ENCODE measurements at regions not wholly inside any gene's neighbourhood (a gene's known extent, or its start where the extent isn't known, plus 50 kb on each side); places are given as distances from the start of the nearest gene placed in this dataset.

DNA sequence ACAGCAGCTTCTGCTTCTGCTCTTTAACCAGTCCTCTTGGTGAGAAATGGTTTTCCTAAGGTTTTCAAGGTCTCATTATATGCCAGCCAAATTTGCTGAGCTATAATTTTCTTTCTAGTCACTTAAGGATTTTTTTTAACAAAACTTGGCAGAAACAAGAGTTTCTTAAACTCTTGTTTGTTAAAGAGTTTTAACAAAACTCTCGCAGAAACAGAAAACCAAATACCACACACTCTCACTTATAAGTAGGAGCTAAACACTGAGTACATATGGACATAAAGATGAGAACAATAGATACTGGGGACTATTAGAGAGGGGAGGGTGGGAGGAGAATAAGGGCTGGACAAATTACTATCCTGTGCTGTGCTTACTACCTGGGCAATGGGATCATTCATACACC is 908.3 kb downstream of the TUSC7 start:
- no peak overlapping the region for H3K27ac ChIP-seq
- DNase-seq (ENCODE audit: low read depth, low spot score): no peak

DNA sequence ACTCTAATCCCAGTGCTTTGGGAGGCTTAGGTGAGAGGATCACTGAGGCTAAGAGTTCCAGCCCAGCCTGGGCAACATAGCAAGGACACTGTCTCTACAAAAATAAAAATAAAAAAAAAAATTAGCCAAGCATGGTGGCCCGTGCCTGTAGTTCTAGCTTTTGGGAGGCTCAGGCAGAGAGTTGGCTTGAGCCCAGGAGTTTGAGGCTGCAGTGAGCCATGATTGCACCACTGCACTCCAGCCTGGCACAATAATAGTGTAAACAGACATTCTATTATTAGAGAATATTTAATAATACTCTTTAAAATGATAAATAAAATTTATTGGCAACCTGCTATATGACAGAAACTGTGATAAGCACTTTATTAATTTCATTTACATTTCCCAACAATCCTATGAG is 908.9 kb downstream of the TUSC7 start:
- no peak for DNase-seq (ENCODE audit: low read depth, low spot score)
- H3K27ac ChIP-seq: no peak overlapping the region

DNA sequence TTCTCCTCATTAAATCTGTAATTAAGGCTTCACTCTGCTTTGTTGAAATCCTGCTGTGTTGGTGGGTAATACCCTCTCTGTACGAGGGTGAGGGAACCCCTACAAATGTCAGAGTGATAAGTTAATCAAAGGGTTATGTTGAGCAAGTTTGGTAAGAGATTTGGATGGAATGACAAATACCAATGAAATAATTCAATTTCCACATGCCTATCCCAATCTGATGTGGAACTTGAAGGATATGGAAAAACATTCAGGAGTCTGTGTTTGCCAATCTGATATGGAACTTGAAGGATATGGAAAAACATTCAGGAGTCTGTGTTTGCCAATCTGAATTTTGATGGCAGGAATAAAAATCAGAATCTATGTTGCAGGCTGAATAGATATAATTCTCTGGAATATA is 910.2 kb downstream of the TUSC7 start:
- no peak overlapping the region for H3K27ac ChIP-seq
- DNase-seq (ENCODE audit: low read depth, low spot score): no peak

DNA sequence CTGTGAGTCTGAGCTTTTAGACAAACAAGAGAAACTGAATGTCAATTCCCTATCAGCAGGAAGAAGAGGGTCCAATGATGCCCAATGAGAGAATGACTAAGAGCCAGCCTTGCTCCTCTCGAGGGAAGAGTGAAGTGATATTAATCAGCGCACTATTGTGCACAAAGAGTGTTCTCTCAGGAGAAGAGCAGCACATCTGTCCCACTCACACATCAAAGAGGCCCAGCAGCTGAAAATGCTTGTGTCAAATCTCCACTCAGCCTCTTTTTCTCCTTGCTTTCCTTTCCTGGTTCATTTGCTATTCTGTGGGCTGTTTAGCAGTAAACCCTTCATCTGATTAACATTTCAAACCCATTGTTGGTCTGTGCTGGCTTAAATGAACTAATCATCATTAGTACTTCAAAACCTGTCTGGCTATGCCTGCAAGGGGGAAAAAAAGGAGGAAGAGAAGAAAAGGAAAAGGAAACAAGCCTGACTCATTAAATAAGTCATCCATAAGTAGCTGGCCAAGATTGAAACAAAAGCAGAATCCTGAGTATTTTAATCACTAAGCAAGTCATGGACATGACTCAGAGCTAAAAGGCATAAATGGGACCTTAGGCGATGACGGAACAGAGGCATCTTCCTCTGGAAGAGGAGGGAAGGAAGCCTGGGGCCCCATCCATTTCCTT is 912.7 kb downstream of the TUSC7 start:
- peak; percentile 78 for DNase-seq (ENCODE audit: low read depth, low spot score)
- H3K27ac ChIP-seq: peak overlapping the region; percentile 45

DNA sequence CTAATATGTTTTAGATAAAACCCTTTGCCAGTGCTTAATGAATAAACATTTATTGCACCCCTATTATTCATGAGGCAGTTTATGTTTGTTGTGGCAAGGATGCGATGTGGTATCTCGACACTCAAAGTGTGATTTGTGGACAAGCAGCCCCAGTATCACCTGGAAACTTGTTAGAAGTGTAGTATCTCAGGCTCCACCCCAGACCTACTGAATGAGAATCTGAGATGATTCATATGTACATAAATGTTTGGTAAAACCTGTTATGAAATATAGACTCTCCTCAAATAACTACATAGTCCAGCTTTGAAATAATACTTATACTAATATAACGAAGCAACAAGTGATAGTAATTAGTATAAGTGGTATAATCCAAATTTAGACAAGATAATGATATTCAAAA is 914.8 kb downstream of the TUSC7 start:
- H3K27ac ChIP-seq: no peak overlapping the region
- DNase-seq (ENCODE audit: low read depth, low spot score): no peak

DNA sequence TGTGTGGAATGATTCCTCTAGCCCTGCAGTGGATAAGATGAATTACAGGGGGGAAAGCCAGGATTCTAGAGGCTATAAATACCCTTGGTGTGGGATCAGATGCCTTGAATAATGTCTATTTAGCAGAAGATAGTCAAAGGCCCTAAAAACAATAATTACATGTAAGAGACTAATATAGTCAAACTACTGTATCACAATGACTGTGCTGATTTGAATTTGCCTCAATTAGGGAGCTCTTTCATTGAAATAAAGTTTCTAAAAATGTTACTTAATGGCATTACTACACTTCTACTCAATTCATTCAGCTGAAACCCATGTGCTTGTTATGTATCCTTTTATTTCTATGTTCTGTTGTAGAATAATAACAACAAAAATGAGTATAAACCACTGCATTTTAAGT is 915.6 kb downstream of the TUSC7 start:
- no peak overlapping the region for H3K27ac ChIP-seq
- no peak for DNase-seq (ENCODE audit: low read depth, low spot score)

DNA sequence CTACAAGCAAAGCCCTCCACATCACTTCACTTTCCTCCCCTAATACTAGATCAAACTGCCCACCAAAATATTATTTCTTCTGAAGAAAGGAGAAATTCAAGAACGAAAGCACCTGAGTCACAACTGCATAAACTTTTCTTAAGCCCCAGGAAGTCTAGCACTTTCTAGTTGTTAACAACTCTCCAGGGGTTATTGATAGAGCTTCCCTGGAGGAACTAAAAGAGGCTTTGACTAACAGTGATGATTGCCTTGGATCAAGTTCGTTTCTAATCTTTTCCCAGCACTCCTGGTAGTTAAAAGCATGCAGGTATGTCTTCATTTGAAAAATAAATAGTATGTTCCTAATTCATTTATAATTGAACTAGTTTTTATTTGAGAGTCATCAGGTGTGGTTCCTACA is 917.0 kb downstream of the TUSC7 start:
- no peak for DNase-seq (ENCODE audit: low read depth, low spot score)
- H3K27ac ChIP-seq: no peak overlapping the region

DNA sequence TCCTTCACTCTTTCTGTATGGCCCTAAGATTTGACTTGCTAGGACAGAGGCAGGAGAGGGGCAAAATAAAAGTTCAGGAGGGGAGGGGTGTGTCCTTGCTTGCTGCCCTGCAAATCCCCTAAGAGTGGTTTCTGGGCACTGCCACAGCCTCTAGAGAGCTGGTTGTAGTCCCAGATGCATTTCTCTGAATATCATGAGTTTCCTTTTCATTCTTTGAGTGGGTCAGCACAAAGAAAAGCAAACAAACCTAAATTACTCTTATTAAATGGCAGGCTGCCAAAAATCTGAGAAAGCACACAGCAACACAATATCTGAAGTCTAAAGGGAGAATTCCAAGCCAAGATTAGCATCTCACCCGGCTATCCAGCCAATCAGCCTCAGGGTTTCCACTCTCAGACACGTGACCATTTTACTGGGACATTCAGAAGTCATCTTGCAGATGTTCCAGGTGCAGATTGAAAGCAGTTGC is 919.3 kb downstream of the TUSC7 start:
- no peak for DNase-seq (ENCODE audit: low read depth, low spot score)

DNA sequence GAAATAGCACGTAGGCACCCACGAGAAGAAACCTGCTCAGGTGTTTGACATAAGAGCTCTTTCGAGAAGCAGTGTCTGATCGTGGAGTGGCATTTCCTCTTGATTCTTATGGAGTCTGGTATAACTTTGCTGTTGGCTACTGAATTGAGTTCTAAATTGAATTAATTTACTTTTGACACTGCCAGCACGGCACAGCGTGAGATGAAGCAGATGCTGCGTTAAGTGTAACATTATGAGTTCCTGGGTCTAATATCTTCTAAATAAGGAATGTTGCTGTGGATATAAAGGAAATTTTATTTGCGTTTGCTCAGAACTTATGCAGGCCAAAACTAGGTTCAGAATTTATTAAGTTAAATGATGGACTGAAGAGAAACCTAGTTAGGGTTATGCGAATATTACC is 919.9 kb downstream of the TUSC7 start:
- no peak for DNase-seq (ENCODE audit: low read depth, low spot score)
- no peak overlapping the region for H3K27ac ChIP-seq

More for the DNA sequence above, 919.3 kb downstream of the TUSC7 start:
- no peak overlapping the region for H3K27ac ChIP-seq

DNA sequence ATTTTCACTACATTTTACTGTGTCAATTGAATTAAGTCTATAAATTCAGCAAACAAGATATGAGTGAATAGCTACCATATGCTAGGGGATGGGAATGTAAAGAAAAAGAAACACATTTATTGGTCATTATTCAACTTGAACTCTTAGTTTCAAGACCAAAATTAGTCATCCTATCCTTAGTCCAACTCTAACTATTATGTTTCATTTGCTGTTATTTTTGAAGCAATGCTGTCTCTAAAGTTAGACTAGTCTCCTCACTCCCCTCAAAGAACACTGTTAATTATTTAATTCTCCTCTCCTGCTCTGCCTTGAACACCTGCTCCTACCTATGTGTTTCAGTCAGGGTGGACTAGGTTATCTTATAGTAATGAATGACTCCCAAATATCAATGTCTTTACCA is 920.9 kb downstream of the TUSC7 start:
- no peak overlapping the region for H3K27ac ChIP-seq
- DNase-seq (ENCODE audit: low read depth, low spot score): no peak

DNA sequence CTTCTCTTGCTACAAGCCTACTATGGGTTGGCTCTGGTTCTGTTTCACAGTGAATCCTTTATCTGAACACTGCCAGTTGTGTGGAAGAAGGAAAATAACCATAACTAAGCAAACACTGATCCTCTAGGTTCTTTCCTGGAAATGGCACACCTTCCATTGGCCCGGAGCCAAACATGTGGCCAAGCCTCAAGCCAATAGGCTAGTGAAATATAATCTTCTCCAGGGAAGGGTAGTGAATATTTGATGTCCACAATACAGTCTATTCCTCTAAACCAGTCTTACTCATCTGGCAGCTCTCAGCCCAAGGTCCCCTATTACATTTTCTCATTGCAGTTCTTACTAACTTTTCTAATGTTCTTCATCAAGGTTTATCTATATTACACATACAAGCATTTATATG is 921.3 kb downstream of the TUSC7 start:
- no peak overlapping the region for H3K27ac ChIP-seq
- no peak for DNase-seq (ENCODE audit: low read depth, low spot score)

DNA sequence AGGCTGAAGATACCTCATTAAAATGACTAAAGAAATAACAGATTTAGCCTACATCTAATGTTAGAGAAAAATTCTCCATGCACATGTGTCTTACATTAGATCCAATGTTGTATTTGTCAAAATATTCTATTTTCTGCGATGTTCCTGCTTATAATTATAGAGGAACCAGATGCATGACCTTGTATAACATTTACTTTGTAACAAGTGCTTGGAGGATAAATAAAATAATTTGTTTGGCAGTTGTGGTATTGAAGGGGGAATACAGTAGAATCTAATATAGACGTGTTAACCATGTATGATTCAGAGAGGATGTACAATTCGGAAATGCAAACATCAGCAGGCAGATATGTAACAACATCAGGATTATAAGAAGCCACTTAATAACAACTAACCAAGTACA is 922.2 kb downstream of the TUSC7 start:
- H3K27ac ChIP-seq: no peak overlapping the region
- no peak for DNase-seq (ENCODE audit: low read depth, low spot score)

DNA sequence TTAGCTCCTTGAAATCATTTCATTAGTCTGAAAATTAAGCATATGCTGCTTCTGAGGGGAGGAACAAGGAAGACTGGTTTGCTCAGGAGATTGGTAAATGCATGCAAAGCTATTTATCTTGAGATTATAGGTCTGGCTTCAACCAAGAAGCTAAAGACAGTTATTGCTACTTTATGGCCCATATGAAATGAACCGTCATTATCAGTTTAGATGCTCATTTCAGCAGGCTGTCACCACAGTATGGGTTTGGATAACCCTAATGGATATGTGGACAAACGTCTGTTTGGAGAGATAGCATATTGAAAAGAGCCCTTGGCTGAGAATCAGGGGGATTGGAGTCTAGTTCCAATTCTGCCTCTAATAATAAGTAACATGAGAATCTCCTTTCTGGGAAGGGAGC is 922.6 kb downstream of the TUSC7 start:
- no peak for DNase-seq (ENCODE audit: low read depth, low spot score)

DNA sequence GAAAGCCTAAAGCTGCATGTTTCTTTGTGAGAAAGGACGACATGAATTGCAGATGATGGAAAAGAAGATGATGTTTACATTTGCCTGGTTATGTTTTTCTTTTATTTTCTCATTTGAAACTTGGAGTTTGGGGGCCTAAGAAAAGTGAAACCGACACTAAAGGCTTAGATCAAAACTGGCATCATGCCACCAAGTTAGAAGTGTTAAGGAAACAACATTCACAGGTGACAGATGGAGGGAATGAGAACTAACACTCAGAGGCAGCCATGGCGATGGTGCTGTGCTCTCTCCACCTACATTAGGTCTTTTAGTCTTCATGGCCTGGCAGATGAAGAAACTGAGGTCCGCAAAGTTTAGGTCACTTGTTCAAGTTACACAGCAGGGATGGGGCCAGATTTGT is 923.6 kb downstream of the TUSC7 start:
- no peak overlapping the region for H3K27ac ChIP-seq
- DNase-seq (ENCODE audit: low read depth, low spot score): no peak

More for the DNA sequence above, 922.6 kb downstream of the TUSC7 start:
- no peak overlapping the region for H3K27ac ChIP-seq

DNA sequence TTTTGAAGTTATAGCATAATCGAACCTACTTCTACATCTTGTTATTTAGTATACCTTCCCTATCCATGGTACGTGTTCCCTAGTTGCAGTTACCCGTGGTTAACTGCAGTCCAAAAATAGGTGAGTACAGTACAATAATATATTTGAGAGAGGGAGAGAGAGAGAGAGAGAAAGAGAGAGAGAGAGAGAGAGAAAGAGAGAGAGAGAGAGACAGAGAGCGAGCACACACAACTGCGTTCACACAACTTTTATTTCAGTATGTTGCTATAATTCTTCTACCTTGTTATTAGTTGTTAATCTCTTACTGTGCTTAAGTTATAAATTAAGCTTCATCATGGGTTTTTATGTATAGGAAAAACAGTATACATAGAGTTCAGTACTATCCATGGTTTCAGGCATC is 928.1 kb downstream of the TUSC7 start:
- H3K27ac ChIP-seq: no peak overlapping the region
- DNase-seq (ENCODE audit: low read depth, low spot score): no peak

DNA sequence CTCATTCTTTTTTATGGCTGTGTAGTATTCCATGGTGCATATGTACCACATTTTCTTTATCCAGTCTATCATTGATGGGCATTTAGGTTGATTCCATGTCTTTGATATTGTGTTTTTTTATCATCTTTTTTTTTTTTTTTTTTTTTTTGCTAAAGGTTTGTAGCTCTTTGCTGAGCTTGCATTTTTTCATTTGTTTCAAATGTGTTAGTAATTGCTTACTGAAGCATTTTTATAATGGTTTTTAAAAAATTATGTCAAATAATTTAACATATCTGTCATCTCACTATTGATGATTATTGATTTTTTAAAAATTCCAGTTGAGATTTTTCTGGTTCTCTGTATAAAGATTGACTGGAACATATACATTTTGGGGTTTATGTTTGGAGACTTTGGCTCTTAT is 934.6 kb downstream of the TUSC7 start:
- DNase-seq (ENCODE audit: low read depth, low spot score): no peak
- H3K27ac ChIP-seq: no peak overlapping the region

DNA sequence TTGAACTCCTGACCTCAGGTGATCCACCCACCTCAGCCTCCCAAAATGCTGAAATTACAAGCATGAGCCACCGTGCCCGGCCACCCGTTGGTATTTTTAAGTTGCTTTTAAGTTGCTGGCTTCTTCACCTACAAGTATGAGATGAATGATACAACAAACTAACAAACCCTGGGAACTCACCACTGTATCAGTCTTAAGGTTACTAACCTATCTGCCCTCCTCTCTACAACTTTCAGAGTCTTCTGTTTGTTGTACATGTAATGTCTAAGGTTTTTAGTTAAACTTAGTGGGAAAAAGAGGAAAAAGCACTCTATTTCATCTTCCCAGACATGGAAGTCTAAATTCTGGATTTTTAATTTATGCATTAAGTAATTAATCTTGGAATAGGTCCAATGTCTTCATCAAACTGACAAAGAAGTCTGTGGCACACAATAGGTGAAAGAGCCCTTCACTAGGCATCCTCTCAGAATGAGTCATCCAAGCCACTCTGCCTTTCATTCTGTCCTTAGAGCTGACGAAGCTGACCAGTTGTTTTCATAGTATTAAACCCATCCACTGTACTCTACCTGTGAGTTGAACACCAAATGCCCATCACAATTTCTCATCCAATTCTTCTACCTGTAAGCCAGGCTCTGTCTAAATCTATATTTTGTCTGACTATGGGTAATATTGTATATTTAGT is 936.1 kb downstream of the TUSC7 start:
- no peak overlapping the region for H3K27ac ChIP-seq
- DNase-seq (ENCODE audit: low read depth, low spot score): no peak

DNA sequence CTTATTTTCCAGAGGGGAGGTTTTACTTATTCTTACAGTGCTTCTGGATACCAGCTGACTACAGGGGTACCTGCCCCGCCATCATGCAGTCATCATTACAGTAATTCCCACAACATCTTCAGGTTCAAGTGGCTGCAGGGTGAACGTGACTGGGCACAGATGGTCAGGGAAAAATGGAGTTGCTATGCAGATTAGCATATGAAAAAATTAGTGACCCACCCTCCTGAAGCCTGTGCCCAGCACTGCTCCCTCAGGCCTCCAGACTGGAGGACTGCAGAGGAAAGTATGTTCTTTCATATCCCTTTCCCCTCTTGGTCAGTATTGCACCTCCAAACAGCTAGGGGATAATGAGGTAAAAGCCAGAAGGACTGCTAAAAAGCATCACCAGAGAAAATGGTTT is 937.9 kb downstream of the TUSC7 start:
- DNase-seq (ENCODE audit: low read depth, low spot score): no peak
- no peak overlapping the region for H3K27ac ChIP-seq

DNA sequence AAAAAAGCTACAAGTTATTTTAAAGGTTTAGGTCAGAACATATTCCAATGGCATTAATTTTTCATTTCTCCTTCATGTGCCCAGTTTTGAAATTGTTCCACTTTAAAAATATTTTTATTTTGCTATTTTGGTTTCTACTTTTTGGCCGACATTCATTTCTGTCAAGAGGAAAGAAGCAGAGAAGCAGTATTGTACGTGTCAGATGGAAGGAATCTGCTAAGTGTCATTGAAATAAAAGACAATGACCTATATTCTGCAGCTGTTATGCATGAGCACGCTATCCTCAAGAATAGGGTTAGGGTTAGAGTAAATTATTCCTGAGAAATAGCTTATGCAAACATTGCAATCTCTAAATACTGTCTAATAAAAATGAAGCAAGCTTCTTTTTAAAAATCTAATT is 941.7 kb downstream of the TUSC7 start:
- no peak for DNase-seq (ENCODE audit: low read depth, low spot score)
- no peak overlapping the region for H3K27ac ChIP-seq

DNA sequence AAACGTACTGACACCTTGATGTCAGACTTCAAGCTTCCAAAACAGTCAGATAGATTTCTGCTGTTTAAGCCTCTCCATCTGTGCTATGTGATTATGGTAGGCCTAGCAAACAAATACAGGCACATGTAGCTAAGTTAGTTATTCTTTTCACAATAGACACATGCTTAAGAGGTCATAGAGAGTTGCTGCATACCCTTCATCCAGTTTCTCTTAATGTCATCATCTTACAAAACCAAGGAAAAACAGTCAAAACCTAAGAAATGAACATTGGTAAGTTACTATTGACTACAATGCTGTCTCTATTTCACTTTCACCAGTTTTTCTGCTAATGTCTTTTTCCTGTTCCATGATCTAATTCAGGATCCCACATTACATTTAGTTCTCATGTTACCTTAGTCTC is 946.8 kb downstream of the TUSC7 start:
- H3K27ac ChIP-seq: no peak overlapping the region
- DNase-seq (ENCODE audit: low read depth, low spot score): no peak

DNA sequence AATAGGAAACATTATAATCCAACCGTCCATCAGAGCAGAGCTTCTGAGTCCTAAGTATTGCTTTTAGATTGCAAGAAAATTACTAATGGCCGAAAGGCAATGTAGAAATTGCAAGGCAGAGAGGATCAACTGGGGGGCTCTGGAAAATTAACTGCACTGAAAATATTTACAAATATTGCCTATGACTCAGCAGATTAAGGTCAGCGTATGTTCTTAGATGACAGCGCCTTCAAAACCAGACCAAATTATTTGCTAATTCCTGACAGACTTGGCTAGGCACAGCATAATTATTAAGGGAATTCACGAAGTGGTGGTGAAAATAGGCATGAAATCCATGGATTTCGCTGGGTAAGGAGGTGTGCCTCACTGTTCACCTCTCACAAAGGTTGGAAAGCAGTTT is 947.7 kb downstream of the TUSC7 start:
- no peak for DNase-seq (ENCODE audit: low read depth, low spot score)
- no peak overlapping the region for H3K27ac ChIP-seq

Data from epithelial cell of prostate (primary cell).